ENCODE measurements at regions not wholly inside any gene's neighbourhood (a gene's known extent, or its start where the extent isn't known, plus 50 kb on each side); places are given as distances from the start of the nearest gene placed in this dataset.

DNA sequence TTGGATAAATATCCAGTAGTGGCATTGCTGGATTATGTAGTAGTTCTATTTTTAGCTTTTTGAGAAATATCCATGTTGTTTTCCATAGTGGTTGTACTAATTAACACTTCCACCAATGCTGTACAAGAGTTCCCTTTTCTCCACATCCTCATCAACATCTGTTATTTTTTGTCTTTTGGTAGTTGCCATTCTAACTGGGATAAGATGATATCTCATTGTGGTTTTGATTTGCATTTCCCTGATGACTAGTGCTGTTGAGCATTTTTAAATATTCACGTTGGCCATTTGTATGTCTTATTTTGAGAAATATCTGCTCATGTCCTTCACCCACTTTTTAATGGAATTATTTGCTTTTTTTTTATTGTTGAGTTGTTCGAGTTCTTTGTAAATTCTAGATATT is 183.9 kb downstream of the PTPRU start:
- Histone ChIP-seq H3K9me3 (ENCODE audit: insufficient read depth, low read depth, low read length) (no peaks in the 10 kb centered on the region), H3K27me3 (ENCODE audit: insufficient read depth, low read length) (no peaks in the 10 kb centered on the region), H3K4me1 (ENCODE audit: insufficient read depth, low read length) (peaks cover 6% of the 10 kb centered on the region; the same call in 1 of the 2 replicates), H3K4me3 (ENCODE audit: low read length) (no peak overlapping the region), H3K9ac (ENCODE audit: low read depth, low read length) (no peak overlapping the region), H3K27ac (ENCODE audit: low read length) (no peak overlapping the region), H3K36me3 (ENCODE audit: insufficient read depth, low read depth, low read length) (no peaks in the 10 kb centered on the region)

- no peaks in the 10 kb centered on the region for H3K27me3 ChIP-seq (ENCODE audit: insufficient read depth, low read length)
- H3K4me1 ChIP-seq (ENCODE audit: insufficient read depth, low read length) = no peaks in the 10 kb centered on the region
- H3K27ac ChIP-seq (ENCODE audit: low read length) = no peak overlapping the region
- no peak overlapping the region for H3K9ac ChIP-seq (ENCODE audit: low read depth, low read length)
- no peaks in the 10 kb centered on the region for H3K36me3 ChIP-seq (ENCODE audit: insufficient read depth, low read depth, low read length)
- H3K4me3 ChIP-seq (ENCODE audit: low read length) = no peak overlapping the region
- H3K9me3 ChIP-seq (ENCODE audit: insufficient read depth, low read depth, low read length) = no peaks in the 10 kb centered on the region
Observed at GRCh38 chr1:29417971-29418370, 181.6 kb downstream of the PTPRU start.

DNA sequence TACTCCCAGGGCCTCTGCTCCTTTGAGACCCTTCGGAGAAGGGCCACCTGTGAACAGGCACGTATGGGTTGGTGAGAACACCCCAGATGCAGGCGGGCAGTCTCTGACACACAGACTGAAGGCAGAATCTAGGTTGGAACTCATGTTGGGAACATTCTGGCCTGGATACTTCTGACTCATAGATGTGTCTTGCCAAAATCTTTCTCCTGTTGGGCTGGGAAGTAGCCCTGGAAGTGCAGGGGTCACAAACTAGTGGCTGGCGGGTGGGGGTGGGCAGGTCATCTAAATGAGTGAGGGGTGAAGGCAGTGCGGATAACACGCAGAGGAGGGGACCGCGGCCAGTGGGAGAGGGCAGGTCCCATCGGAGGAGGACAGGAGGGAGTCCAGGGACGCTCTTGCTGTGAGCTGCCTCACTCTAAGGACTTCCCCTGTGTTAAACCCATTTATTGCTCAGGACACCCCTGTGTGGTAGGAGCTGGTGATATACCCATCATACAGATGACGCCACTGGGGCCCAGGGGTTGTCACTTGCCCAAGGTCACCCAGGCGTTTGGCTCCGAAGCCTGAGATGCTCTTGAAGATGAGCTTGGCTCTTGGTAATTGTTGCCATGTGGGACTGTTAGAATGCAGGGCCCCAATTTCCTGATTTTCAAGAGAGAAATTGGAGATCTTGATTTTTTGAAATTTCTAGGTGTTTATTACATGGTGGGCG is 181.0 kb downstream of the PTPRU start:
- Histone ChIP-seq H3K4me3 (ENCODE audit: low read length) (no peak overlapping the region), H3K4me1 (ENCODE audit: insufficient read depth, low read length) (no peaks in the 10 kb centered on the region), H3K9me3 (ENCODE audit: insufficient read depth, low read depth, low read length) (no peaks in the 10 kb centered on the region), H3K9ac (ENCODE audit: low read depth, low read length) (no peak overlapping the region), H3K27me3 (ENCODE audit: insufficient read depth, low read length) (no peaks in the 10 kb centered on the region), H3K27ac (ENCODE audit: low read length) (no peak overlapping the region), H3K36me3 (ENCODE audit: insufficient read depth, low read depth, low read length) (no peaks in the 10 kb centered on the region)

DNA sequence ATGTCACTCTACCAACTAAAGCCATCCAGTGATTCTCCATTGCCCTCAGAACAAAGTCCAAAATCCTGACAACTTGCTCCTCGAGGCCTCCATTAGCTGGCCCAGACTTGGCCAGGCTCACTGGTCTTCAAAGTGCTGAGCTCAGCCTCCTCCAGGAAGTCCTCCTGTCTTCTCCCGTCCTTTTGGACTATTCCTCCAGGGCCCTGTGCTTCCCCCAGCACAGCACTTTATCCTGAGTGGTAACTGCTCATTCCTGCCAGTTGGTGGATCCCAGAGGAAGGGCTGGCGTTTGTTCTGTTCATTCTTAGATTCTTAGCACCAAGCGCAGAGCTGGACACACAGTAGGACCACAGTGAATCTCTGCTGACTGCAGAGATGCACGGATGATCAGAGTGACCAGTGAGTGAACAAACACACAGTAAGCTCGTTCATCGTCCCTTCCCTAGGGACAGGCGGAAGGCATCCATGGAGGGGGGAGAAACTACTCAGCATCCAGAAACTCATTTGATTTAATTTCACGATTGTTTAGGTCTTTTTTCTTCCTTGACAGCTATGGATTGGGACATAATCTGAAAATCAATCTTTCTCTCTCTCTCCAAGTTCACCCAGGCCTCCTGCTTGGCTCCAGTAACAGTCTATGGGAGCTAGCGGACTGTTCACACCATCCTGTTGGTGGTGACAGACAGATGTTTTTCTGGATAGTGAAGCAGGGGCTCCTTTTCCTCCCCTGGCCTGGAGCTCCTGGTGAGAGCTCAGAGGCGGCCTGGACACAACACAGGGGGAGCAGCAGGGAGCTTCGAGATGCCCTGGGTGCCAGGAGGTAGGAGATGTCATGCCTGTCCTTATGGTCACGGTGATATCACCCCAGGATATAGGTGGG is 180.2 kb downstream of the PTPRU start:
- Histone ChIP-seq H3K4me3 (ENCODE audit: low read length) (no peak overlapping the region), H3K36me3 (ENCODE audit: insufficient read depth, low read depth, low read length) (no peaks in the 10 kb centered on the region), H3K4me1 (ENCODE audit: insufficient read depth, low read length) (no peaks in the 10 kb centered on the region), H3K9me3 (ENCODE audit: insufficient read depth, low read depth, low read length) (no peaks in the 10 kb centered on the region), H3K27me3 (ENCODE audit: insufficient read depth, low read length) (no peaks in the 10 kb centered on the region), H3K9ac (ENCODE audit: low read depth, low read length) (no peak overlapping the region), H3K27ac (ENCODE audit: low read length) (no peak overlapping the region)

GRCh38 chr1:29415861-29416260 is 179.5 kb downstream of the PTPRU start:
- no peak overlapping the region for H3K4me3 ChIP-seq (ENCODE audit: low read length)
- no peak overlapping the region for H3K27ac ChIP-seq (ENCODE audit: low read length)
- no peaks in the 10 kb centered on the region for H3K27me3 ChIP-seq (ENCODE audit: insufficient read depth, low read length)
- no peak overlapping the region for H3K9ac ChIP-seq (ENCODE audit: low read depth, low read length)
- H3K4me1 ChIP-seq (ENCODE audit: insufficient read depth, low read length) = no peaks in the 10 kb centered on the region
- H3K9me3 ChIP-seq (ENCODE audit: insufficient read depth, low read depth, low read length) = no peaks in the 10 kb centered on the region
- no peaks in the 10 kb centered on the region for H3K36me3 ChIP-seq (ENCODE audit: insufficient read depth, low read depth, low read length)

DNA sequence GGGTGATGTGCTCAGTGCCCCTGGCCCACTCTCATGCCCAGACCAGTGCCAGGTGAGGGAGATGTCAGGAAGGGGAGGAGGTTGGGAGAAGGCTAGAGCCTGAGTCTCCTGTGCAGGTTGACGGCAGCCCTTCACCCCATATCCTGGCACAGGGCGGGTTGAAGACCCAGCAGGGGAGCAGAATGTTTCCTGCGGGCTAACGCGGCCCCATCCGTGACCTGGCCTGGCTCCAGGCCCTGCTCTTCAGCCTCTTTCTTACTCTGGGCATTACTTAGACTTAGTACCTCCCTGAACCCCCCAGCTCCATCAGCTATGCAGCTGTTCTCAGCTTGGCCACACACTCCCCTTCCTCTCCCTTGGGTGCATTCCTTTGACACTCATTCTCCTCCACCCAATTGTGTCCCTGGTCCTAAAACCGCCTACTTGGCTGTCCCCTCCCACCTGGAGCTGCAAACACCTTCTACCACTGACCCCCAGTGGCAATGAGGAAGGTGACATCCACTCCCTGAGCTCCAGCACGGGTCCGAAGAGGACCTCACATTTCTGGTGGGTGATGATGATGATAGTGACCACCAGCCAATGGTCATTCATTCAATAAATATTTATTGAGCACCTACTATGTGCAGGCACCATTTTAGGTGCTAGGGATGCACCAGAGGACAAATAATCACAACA is 179.0 kb downstream of the PTPRU start:
- H3K4me1 ChIP-seq (ENCODE audit: insufficient read depth, low read length) = no peaks in the 10 kb centered on the region
- no peaks in the 10 kb centered on the region for H3K36me3 ChIP-seq (ENCODE audit: insufficient read depth, low read depth, low read length)
- no peak overlapping the region for H3K27ac ChIP-seq (ENCODE audit: low read length)
- H3K27me3 ChIP-seq (ENCODE audit: insufficient read depth, low read length) = no peaks in the 10 kb centered on the region
- no peak overlapping the region for H3K9ac ChIP-seq (ENCODE audit: low read depth, low read length)
- H3K9me3 ChIP-seq (ENCODE audit: insufficient read depth, low read depth, low read length) = no peaks in the 10 kb centered on the region
- H3K4me3 ChIP-seq (ENCODE audit: low read length) = no peak overlapping the region

GRCh38 chr1:29414086-29414485 is 177.8 kb downstream of the PTPRU start:
- Histone ChIP-seq H3K9ac (ENCODE audit: low read depth, low read length) (no peak overlapping the region), H3K4me3 (ENCODE audit: low read length) (no peak overlapping the region), H3K9me3 (ENCODE audit: insufficient read depth, low read depth, low read length) (no peaks in the 10 kb centered on the region), H3K4me1 (ENCODE audit: insufficient read depth, low read length) (no peaks in the 10 kb centered on the region), H3K27ac (ENCODE audit: low read length) (no peak overlapping the region), H3K36me3 (ENCODE audit: insufficient read depth, low read depth, low read length) (no peaks in the 10 kb centered on the region), H3K27me3 (ENCODE audit: insufficient read depth, low read length) (no peaks in the 10 kb centered on the region)

DNA sequence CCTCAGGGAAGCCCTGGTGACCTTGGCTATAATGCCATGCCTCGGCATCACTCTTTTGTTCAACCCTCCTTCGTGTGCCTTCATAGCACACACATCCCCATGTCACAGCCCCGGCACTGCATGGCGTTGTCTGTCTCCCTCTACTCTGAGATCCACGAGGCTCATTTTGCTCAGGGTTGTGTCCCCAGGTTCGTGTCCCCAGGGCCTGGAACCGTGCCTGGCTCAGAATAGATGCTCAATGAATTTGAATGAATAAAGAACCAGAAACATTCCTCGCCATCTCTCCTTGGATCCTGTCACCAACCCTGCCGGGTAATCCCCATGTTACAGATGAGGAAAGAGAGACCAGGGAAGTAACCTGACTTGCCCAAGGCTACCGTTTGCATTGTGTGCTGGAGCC is 177.3 kb downstream of the PTPRU start:
- Histone ChIP-seq H3K27me3 (ENCODE audit: insufficient read depth, low read length) (no peaks in the 10 kb centered on the region), H3K4me1 (ENCODE audit: insufficient read depth, low read length) (no peaks in the 10 kb centered on the region), H3K36me3 (ENCODE audit: insufficient read depth, low read depth, low read length) (no peaks in the 10 kb centered on the region), H3K27ac (ENCODE audit: low read length) (no peak overlapping the region), H3K9me3 (ENCODE audit: insufficient read depth, low read depth, low read length) (no peaks in the 10 kb centered on the region), H3K4me3 (ENCODE audit: low read length) (no peak overlapping the region), H3K9ac (ENCODE audit: low read depth, low read length) (no peak overlapping the region)

GRCh38 chr1:29412591-29412990 is 176.3 kb downstream of the PTPRU start:
- Histone ChIP-seq H3K9ac (ENCODE audit: low read depth, low read length) (no peak overlapping the region), H3K4me3 (ENCODE audit: low read length) (no peak overlapping the region), H3K4me1 (ENCODE audit: insufficient read depth, low read length) (no peaks in the 10 kb centered on the region), H3K27me3 (ENCODE audit: insufficient read depth, low read length) (no peaks in the 10 kb centered on the region), H3K36me3 (ENCODE audit: insufficient read depth, low read depth, low read length) (no peaks in the 10 kb centered on the region), H3K9me3 (ENCODE audit: insufficient read depth, low read depth, low read length) (no peaks in the 10 kb centered on the region), H3K27ac (ENCODE audit: low read length) (no peak overlapping the region)

DNA sequence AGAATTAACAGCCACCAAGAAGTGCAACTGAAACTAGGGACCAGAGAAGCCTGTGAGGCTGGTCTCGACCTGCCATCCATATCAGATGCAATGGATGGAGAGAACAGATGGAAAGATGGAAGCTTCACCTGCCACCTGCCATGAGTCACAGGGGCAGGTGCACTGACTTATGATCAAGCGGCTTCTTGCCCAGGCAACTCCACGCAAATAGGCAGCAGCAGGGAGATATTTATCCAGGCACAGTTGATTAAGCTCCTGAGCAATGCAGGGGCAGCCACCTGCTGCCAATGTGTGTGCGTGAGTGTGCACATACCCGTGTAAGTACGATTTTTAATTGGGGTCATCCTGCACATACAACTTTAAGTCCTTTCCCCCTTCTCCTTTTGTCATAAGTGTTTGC is 174.2 kb downstream of the PTPRU start:
- Histone ChIP-seq H3K36me3 (ENCODE audit: insufficient read depth, low read depth, low read length) (no peaks in the 10 kb centered on the region), H3K27ac (ENCODE audit: low read length) (no peak overlapping the region), H3K9me3 (ENCODE audit: insufficient read depth, low read depth, low read length) (peaks cover 4% of the 10 kb centered on the region; the same call in 1 of the 2 replicates), H3K27me3 (ENCODE audit: insufficient read depth, low read length) (no peaks in the 10 kb centered on the region), H3K4me3 (ENCODE audit: low read length) (no peak overlapping the region), H3K4me1 (ENCODE audit: insufficient read depth, low read length) (no peaks in the 10 kb centered on the region), H3K9ac (ENCODE audit: low read depth, low read length) (no peak overlapping the region)

DNA sequence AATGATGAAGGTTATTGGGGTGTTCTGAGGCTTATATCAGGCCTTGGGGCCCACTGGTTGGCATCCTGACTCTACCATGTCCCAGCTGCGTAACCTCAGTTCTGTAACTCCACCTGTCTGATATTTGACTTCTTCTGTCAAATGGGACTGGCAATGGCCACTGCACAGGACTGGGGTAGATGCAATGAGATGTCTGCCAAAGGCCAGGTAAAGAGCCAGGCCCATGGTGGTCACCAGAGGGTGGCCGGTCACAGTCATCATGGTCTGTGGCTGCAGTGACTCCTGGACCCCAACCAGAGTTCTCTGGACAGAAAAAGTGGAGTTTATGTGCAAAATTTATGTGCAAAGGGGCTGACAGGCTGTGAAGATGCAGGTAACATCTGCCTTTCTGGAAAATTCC is 173.3 kb downstream of the PTPRU start:
- no peak overlapping the region for H3K4me3 ChIP-seq (ENCODE audit: low read length)

More for the DNA sequence above, 173.3 kb downstream of the PTPRU start:
- Histone ChIP-seq H3K9ac (ENCODE audit: low read depth, low read length) (no peak overlapping the region), H3K4me1 (ENCODE audit: insufficient read depth, low read length) (no peaks in the 10 kb centered on the region), H3K9me3 (ENCODE audit: insufficient read depth, low read depth, low read length) (peaks cover 12% of the 10 kb centered on the region), H3K36me3 (ENCODE audit: insufficient read depth, low read depth, low read length) (no peaks in the 10 kb centered on the region), H3K27me3 (ENCODE audit: insufficient read depth, low read length) (no peaks in the 10 kb centered on the region), H3K27ac (ENCODE audit: low read length) (no peak overlapping the region)
